ENCODE measurements at regions not wholly inside any gene's neighbourhood (a gene's known extent, or its start where the extent isn't known, plus 50 kb on each side); places are given as distances from the start of the nearest gene placed in this dataset.

- H3K9me2 ChIP-seq (ENCODE audit: low read depth, low read length), result no peaks in the 10 kb centered on the region
- H3K36me3 ChIP-seq (ENCODE audit: insufficient read depth, low read length), result no peaks in the 10 kb centered on the region
- no peak overlapping the region for H3K4me3 ChIP-seq (ENCODE audit: low read depth, low read length, poor library complexity, severe bottlenecking)
- H3K9ac ChIP-seq (ENCODE audit: low read length), result no peak overlapping the region
- H3K4me2 ChIP-seq (ENCODE audit: low read length), result no peak overlapping the region
- no peak overlapping the region for H3K27ac ChIP-seq (ENCODE audit: low read depth, low read length, poor library complexity, severe bottlenecking)
- no peaks in the 10 kb centered on the region for H3K79me2 ChIP-seq (ENCODE audit: insufficient read depth, low read length)
- no peak overlapping the region for H2AFZ ChIP-seq (ENCODE audit: low read length)
- no peak for TF ChIP-seq CTCF (IDR thresholded peaks at IDR 0.05; ENCODE audit: low read length)
- no peak for TF ChIP-seq EZH2 (IDR thresholded peaks at IDR 0.05; ENCODE audit: borderline replicate concordance, low read length)
- no peaks in the 10 kb centered on the region for H3F3A ChIP-seq (ENCODE audit: insufficient read depth, low read length)
- H3K4me1 ChIP-seq (ENCODE audit: insufficient read depth, low read length, severe bottlenecking), result no peaks in the 10 kb centered on the region
- H4K20me1 ChIP-seq (ENCODE audit: insufficient read depth, low read length), result no peaks in the 10 kb centered on the region
- no peaks in the 10 kb centered on the region for H3K9me3 ChIP-seq (ENCODE audit: low read length)
- no peaks in the 10 kb centered on the region for H3K27me3 ChIP-seq (ENCODE audit: insufficient read depth, low read length)
These were observed 116.8 kb upstream of the BMAL1 start for GRCh38 chr11:13160806-13161205.

- no peaks in the 10 kb centered on the region for H3K27me3 ChIP-seq (ENCODE audit: insufficient read depth, low read length)
- no peaks in the 10 kb centered on the region for H3K36me3 ChIP-seq (ENCODE audit: insufficient read depth, low read length)
- TF ChIP-seq CTCF (IDR thresholded peaks at IDR 0.05; ENCODE audit: low read length) (no peak), EZH2 (IDR thresholded peaks at IDR 0.05; ENCODE audit: borderline replicate concordance, low read length) (no peak)
- H3F3A ChIP-seq (ENCODE audit: insufficient read depth, low read length), result no peaks in the 10 kb centered on the region
- H2AFZ ChIP-seq (ENCODE audit: low read length), result no peak overlapping the region
- no peaks in the 10 kb centered on the region for H3K4me1 ChIP-seq (ENCODE audit: insufficient read depth, low read length, severe bottlenecking)
- H3K4me2 ChIP-seq (ENCODE audit: low read length), result no peak overlapping the region
- H3K9ac ChIP-seq (ENCODE audit: low read length), result no peak overlapping the region
- H3K9me2 ChIP-seq (ENCODE audit: low read depth, low read length), result no peaks in the 10 kb centered on the region
- no peaks in the 10 kb centered on the region for H3K79me2 ChIP-seq (ENCODE audit: insufficient read depth, low read length)
- no peaks in the 10 kb centered on the region for H4K20me1 ChIP-seq (ENCODE audit: insufficient read depth, low read length)
- no peaks in the 10 kb centered on the region for H3K9me3 ChIP-seq (ENCODE audit: low read length)
- no peak overlapping the region for H3K4me3 ChIP-seq (ENCODE audit: low read depth, low read length, poor library complexity, severe bottlenecking)
- H3K27ac ChIP-seq (ENCODE audit: low read depth, low read length, poor library complexity, severe bottlenecking), result no peak overlapping the region
These were observed 114.4 kb upstream of the BMAL1 start for GRCh38 chr11:13163158-13163557.

- no peak overlapping the region for H3K9ac ChIP-seq (ENCODE audit: low read length)
- no peaks in the 10 kb centered on the region for H3K79me2 ChIP-seq (ENCODE audit: insufficient read depth, low read length)
- H3K4me1 ChIP-seq (ENCODE audit: insufficient read depth, low read length, severe bottlenecking), result no peaks in the 10 kb centered on the region
- no peaks in the 10 kb centered on the region for H4K20me1 ChIP-seq (ENCODE audit: insufficient read depth, low read length)
- no peaks in the 10 kb centered on the region for H3K9me2 ChIP-seq (ENCODE audit: low read depth, low read length)
- no peaks in the 10 kb centered on the region for H3K27me3 ChIP-seq (ENCODE audit: insufficient read depth, low read length)
- no peak overlapping the region for H3K4me2 ChIP-seq (ENCODE audit: low read length)
- no peak overlapping the region for H3K27ac ChIP-seq (ENCODE audit: low read depth, low read length, poor library complexity, severe bottlenecking)
- H3K4me3 ChIP-seq (ENCODE audit: low read depth, low read length, poor library complexity, severe bottlenecking), result no peak overlapping the region
- no peak overlapping the region for H2AFZ ChIP-seq (ENCODE audit: low read length)
- no peaks in the 10 kb centered on the region for H3F3A ChIP-seq (ENCODE audit: insufficient read depth, low read length)
- no peaks in the 10 kb centered on the region for H3K36me3 ChIP-seq (ENCODE audit: insufficient read depth, low read length)
- TF ChIP-seq EZH2 (IDR thresholded peaks at IDR 0.05; ENCODE audit: borderline replicate concordance, low read length), result no peak
- TF ChIP-seq CTCF (IDR thresholded peaks at IDR 0.05; ENCODE audit: low read length), result no peak
- H3K9me3 ChIP-seq (ENCODE audit: low read length), result no peaks in the 10 kb centered on the region
These were observed 111.6 kb upstream of the BMAL1 start for GRCh38 chr11:13166036-13166435.

Measured in OCI-LY1 (cell line).